OCI-LY7 (cell line): ENCODE measurements at regions not wholly inside any gene's neighbourhood (a gene's known extent, or its start where the extent isn't known, plus 50 kb on each side); places are given as distances from the start of the nearest gene placed in this dataset.

ENCODE experiments used
- CTCF ChIP-seq: fragments of 200-600 bp; sonication (generic); conservative IDR thresholded peaks from 2 replicates; pipeline ENCODE4 v1.5.1; 2014; ENCODE audit warnings: mild to moderate bottlenecking, antibody characterized with exemption, low read length, moderate library complexity, mixed read lengths
- EZH2phosphoT487 ChIP-seq: fragments of 200-600 bp; sonication (generic); IDR thresholded peaks from 2 replicates; pipeline ENCODE4 v1.6.1; 2018; ENCODE audit warnings: low read depth, borderline replicate concordance, mild to moderate bottlenecking, mixed run types, antibody characterized with exemption, low read length, moderate library complexity, mixed read lengths

- TF ChIP-seq CTCF (no peak), EZH2phosphoT487 (no peak)
These were observed 148.1 kb downstream of the HERPUD2 start for GRCh38 chr7:35546691-35547429.
